ENCODE measurements at regions not wholly inside any gene's neighbourhood (a gene's known extent, or its start where the extent isn't known, plus 50 kb on each side); places are given as distances from the start of the nearest gene placed in this dataset.

DNA sequence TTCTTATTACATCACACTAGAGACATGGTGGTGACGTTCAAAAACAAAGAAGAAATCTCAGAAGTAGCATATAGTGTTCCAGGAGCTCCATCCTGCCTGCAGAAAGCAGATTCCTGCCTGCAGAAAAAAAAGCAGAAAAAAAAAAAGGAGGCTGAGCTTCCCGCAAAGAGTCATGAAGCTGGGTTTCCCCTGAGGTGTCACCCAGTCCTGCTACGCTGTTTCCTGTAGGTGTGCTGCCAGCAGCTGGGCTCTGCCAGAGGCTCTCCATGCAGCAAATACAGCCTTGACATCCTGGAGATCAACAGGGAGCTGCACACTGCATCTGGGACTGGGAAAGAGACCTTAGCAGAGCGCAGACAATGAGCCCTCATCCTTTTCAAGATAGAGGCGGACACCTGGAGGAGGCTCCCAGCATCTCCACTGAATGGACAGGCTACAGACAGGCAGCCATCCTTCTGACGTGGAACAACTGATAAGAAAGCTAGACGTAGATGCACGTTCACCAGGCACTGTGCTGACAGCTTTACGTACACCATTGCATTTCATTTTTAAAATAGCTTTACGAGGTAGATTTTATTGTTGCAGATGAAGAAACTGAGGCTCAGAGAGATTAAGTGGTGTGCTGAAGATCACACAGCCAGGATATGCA is 350.9 kb downstream of the FOXO1 start:
- TF ChIP-seq, protein P1, sequence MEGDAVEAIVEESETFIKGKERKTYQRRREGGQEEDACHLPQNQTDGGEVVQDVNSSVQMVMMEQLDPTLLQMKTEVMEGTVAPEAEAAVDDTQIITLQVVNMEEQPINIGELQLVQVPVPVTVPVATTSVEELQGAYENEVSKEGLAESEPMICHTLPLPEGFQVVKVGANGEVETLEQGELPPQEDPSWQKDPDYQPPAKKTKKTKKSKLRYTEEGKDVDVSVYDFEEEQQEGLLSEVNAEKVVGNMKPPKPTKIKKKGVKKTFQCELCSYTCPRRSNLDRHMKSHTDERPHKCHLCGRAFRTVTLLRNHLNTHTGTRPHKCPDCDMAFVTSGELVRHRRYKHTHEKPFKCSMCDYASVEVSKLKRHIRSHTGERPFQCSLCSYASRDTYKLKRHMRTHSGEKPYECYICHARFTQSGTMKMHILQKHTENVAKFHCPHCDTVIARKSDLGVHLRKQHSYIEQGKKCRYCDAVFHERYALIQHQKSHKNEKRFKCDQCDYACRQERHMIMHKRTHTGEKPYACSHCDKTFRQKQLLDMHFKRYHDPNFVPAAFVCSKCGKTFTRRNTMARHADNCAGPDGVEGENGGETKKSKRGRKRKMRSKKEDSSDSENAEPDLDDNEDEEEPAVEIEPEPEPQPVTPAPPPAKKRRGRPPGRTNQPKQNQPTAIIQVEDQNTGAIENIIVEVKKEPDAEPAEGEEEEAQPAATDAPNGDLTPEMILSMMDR (conservative IDR thresholded peaks at IDR 0.05): no peak
- no peak for TF ChIP-seq ZFX (IDR thresholded peaks at IDR 0.05)

Measured in C4-2B (cell line).